ENCODE measurements at regions not wholly inside any gene's neighbourhood (a gene's known extent, or its start where the extent isn't known, plus 50 kb on each side); places are given as distances from the start of the nearest gene placed in this dataset.

- DNase-seq, result no peak
Observed at GRCh38 chr15:96415513-96416217, 85.2 kb downstream of the NR2F2 start.

DNA sequence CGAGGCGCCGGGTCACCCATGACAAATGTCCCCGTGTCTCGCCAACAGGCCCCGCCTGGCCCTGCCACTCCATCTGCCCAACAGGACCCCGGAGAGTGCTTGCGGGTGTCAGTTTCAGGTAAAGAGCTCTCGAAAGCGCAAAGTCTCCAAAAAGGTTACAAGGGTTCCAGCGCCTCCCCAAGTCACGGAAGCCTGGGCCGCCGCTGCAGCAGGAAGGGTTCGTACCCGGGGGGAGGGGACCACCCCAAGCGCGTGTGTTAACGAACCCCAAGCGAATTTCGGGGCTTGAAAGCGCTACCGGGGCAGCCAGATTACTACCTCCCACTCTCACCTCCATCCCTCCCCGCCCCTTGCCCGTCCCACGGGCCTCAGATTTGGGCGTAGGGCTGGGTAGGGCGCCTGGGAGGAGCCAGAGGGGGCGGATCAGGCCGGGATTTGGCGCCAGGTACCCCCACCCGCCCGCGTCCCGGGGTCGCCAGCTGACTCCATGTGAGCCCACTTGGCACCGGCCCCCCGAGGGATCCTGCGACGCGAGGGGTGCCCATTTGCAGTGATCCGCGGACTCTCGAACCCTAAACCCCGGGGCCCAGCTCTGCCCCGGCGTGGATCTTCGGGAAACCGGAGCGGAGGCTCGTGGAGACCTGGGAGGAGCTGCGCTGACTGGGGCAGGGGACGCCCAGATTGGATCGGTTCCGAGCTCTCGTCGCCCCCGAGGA is 85.9 kb downstream of the NR2F2 start:
- no peak for DNase-seq

DNA sequence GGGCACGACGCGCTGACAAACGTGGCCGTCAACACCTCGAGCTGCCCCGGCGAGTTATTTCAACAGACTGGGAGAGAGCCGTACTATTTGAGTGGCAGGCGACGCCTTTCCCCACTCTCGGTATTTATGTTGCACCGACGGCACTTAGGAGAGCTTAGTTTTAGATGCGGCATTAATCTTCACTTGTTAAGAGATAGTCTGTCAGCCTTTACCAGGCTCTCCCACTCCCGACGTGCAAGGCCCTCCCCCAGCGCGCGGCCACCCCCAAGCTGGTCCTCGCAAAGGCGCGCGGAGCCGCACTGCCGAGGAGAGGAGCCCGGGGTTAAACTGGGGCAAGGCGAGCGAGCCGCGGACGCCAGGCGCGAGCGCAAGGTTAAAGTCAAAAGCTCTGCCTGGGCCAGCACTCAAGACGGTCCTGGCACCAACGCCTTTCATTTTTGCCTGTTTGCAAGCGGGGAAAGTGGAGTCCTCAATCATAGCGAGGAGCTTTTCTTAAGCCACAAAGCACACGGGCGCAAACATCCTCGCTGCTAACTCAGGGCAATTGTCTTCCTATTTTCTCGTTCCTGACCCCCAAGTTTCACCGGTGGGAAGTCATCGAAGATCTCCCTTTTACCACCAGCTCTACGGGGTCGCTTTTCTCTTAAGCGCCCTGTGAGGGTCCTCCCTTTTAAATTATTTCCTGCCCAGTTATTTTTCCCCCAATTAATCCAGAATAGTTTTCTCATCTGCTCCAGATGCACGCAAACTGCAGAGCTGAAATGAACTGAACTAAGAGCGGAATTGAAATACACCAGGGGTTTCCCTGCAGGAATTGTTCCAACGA is 86.6 kb downstream of the NR2F2 start:
- DNase-seq, result no peak

DNA sequence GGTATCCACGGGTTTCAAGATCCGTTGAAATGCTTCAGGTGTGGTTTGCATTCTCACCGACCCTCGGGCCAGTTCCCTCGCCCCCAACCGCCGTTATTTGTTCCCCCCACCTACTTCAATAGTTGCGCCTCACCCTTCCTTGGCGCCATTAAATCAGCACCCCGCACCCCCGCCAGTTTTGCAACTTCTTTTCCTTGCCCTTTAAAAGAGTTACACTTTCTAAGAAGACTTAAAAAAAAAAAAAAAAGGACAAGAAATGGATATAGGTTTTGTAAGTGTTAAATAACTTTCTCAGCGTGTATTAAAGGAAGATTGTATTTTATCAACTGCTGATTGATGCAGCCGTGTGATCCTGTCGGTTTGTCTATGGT is 87.2 kb downstream of the NR2F2 start:
- no peak for DNase-seq

DNA sequence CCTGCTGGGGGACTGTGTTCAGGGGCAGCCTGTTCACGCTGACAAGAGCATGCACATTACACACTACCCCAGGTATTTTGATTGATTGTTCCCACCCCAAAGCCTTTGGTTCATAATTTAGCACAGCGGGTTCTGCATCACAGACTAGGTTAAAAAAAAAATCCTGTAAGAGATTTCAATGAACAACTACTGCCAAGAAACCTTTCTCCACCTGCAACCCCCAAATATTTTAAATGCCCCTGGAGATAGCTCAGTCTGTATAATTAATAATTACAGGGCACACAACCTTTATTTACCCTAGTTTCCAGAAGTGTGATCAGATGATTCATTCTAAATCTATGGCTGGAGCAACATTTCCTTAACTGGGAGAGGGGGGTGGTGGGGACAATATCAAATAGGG is 87.6 kb downstream of the NR2F2 start:
- DNase-seq, result no peak

DNA sequence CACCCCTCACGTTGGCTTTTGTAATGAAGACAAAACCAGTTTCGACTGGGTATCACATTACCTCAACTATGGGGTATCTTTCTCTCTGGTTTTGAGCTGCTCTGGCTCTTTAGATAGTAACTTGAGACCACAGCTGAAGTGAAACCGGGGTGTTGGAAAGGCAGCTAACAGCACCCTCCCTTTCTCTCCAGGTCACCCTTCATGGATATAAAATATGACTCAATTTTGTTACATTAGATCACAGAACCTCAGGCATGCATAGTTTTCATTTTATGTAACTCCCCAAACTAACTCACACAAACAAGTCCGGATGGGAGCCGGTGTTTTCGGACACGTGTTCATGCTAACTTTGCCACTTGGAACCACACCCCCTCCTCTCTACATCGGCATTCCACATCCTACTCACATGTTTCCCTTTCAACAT is 90.7 kb downstream of the NR2F2 start:
- DNase-seq, result no peak

GRCh38 chr15:96422125-96422524 is 91.6 kb downstream of the NR2F2 start:
- DNase-seq, result no peak

- DNase-seq, result no peak
Observed at GRCh38 chr15:96424674-96425073, 94.2 kb downstream of the NR2F2 start.

- no peak for DNase-seq
Observed at GRCh38 chr15:96428742-96429141, 98.2 kb downstream of the NR2F2 start.

- no peak for DNase-seq
Observed at GRCh38 chr15:96431786-96432185, 101.3 kb downstream of the NR2F2 start.

- DNase-seq, result no peak
Observed at GRCh38 chr15:96435022-96435421, 104.5 kb downstream of the NR2F2 start.

DNA sequence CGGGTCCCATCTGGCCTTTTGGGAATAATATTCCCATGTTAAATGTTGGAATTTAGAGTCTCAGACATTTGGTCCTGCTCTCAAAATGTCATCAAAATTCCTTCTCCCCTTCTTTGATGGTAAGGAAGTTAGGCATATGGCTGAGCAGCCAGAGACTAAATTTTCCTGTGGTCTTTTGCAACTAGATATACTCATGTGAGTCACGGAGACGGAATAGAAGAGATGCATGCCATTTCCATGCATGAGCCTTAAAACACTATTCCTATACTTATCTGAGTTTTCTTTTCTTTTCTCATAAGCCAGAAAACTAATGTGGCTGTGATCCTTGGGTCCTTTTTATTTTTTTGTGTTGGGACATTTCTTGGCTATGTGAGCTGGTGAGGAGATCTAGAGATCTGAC is 105.3 kb downstream of the NR2F2 start:
- no peak for DNase-seq

- DNase-seq, result no peak
Observed at GRCh38 chr15:96440978-96441377, 110.5 kb downstream of the NR2F2 start.

GRCh38 chr15:96442076-96442475 is 111.6 kb downstream of the NR2F2 start:
- no peak for DNase-seq

DNA sequence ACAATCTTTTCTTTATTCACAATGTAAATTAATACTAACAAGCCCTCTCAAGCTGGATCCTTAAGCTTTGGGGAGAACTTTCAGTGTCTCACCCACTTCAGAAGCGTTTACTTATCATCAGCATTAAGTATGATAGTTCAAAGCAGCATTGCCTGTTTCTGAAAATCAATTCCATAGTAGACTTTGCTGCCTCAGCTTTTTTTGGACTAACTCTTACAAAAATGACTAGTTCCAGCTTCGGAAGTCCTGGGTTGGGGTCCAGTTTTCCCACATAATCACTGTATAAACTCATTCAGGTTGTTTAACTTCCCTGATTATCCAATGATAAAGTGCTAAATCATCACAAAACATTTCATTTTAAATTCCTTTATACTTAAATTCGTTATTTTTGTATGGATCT is 114.4 kb downstream of the NR2F2 start:
- no peak for DNase-seq

DNA sequence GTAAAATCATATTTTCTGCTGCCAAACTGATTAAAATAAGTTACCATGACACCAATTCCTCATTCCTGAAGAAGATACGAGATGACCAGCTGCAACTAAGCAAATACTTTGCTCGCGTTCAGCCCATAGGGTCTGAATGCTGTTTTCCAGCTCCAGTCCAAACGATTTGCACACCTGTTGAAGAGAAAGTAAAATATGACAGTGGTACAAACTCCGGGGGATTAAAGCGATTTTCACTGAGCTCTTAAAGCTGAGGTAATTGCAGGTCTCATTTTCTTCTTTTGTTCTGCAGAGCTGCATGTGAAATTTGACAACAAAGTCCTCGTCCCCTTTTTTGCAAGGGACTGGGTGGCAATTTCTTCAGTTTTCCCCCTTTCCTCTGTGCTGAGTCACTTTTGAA is 118.4 kb downstream of the NR2F2 start:
- no peak for DNase-seq

GRCh38 chr15:96457841-96458240 is 127.3 kb downstream of the NR2F2 start:
- no peak for DNase-seq

DNA sequence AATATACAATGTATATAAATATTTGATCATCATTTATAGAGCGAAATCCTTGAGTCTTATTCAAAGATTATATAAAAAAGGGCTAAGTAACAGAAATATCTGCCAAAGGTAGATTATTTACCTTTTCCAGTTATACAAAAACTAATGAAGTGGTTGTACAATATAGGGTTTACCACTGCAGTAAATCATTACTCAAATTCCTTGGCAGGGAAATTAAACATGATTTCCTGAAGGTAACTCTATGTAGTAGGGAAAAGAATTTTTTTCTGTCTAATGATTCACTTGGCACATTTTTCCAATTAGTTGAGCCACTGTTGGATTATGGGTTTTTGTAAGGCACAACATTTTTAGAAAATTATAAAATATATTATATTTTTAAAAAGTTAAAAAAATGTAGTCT is 129.6 kb downstream of the NR2F2 start:
- no peak for DNase-seq

GRCh38 chr15:96462768-96463750 is 132.6 kb downstream of the NR2F2 start:
- DNase-seq, result no peak

GRCh38 chr15:96466389-96466947 is 136.0 kb downstream of the NR2F2 start:
- DNase-seq, result no peak

DNA sequence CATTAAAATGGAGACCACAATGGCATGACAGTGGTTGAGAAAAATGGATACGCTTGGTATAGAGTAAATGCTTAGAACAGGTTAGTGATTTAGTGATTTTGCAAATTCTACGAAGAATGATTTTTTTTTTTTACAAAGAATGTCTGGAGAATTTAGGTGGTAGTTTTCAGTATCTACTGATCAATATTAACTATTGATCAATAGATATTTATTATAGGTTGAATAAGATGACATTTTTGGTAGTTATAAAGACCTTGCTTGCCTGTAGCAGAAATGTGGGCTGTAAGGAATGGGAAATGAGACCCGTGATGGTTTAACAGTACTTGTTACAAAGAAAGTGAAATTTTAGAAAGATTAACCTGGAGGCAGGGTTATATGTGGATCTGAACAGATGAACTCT is 137.5 kb downstream of the NR2F2 start:
- no peak for DNase-seq

- DNase-seq, result no peak
Observed at GRCh38 chr15:96470681-96471310, 140.3 kb downstream of the NR2F2 start.

Data from DMS 273 treated with DMSO at 0.1 percent for 48 hours (cell line).